Tongue (tissue), 1 donor: ENCODE measurements at regions not wholly inside any gene's neighbourhood (a gene's known extent, or its start where the extent isn't known, plus 50 kb on each side); places are given as distances from the start of the nearest gene placed in this dataset.
"Not testable (repeated sequence)": the region's sequence is repeated elsewhere in the genome, so short reads cannot be mapped to it uniquely, and the experiment has no call there.

Experiments
- DNase-seq: peaks from one replicate; pipeline ENCODE4 v3.0.0-alpha.2; 2015

GRCh38 chr4:59615316-59615715, 1584.8 kb upstream of the ADGRL3 start:
- no peak for DNase-seq

- DNase-seq = no peak
Observed at GRCh38 chr4:59629348-59629747, 1570.8 kb upstream of the ADGRL3 start.

- DNase-seq = no peak
Observed at GRCh38 chr4:59630235-59630634, 1569.9 kb upstream of the ADGRL3 start.

- no peak for DNase-seq
Observed at GRCh38 chr4:59630922-59631321, 1569.2 kb upstream of the ADGRL3 start.

GRCh38 chr4:59637596-59637995, 1562.5 kb upstream of the ADGRL3 start:
- DNase-seq = no peak

GRCh38 chr4:59643682-59644081, 1556.4 kb upstream of the ADGRL3 start:
- no peak for DNase-seq

GRCh38 chr4:59644765-59645164, 1555.4 kb upstream of the ADGRL3 start:
- DNase-seq = no peak

GRCh38 chr4:59646082-59646481, 1554.0 kb upstream of the ADGRL3 start:
- DNase-seq = no peak

GRCh38 chr4:59647011-59647410, 1553.1 kb upstream of the ADGRL3 start:
- DNase-seq = no peak

GRCh38 chr4:59647500-59647899, 1552.6 kb upstream of the ADGRL3 start:
- no peak for DNase-seq

- DNase-seq = no peak
Observed at GRCh38 chr4:59650861-59651260, 1549.3 kb upstream of the ADGRL3 start.

- peak; percentile 39 for DNase-seq
Observed at GRCh38 chr4:59655996-59656395, 1544.1 kb upstream of the ADGRL3 start.

- DNase-seq = peak; percentile 5
Observed at GRCh38 chr4:59664771-59665170, 1535.4 kb upstream of the ADGRL3 start.

GRCh38 chr4:59666645-59667044, 1533.5 kb upstream of the ADGRL3 start:
- no peak for DNase-seq

GRCh38 chr4:59671037-59671436, 1529.1 kb upstream of the ADGRL3 start:
- no peak for DNase-seq

GRCh38 chr4:59676389-59676788, 1523.7 kb upstream of the ADGRL3 start:
- DNase-seq = no peak

GRCh38 chr4:59676992-59677391, 1523.1 kb upstream of the ADGRL3 start:
- not testable (repeated sequence) for DNase-seq

- DNase-seq = no peak
Observed at GRCh38 chr4:59685626-59686025, 1514.5 kb upstream of the ADGRL3 start.

GRCh38 chr4:59689149-59689548, 1511.0 kb upstream of the ADGRL3 start:
- no peak for DNase-seq

- no peak for DNase-seq
Observed at GRCh38 chr4:59695355-59696053, 1504.6 kb upstream of the ADGRL3 start.

GRCh38 chr4:59698041-59698440, 1502.1 kb upstream of the ADGRL3 start:
- no peak for DNase-seq

- no peak for DNase-seq
Observed at GRCh38 chr4:59700651-59701050, 1499.5 kb upstream of the ADGRL3 start.

GRCh38 chr4:59704616-59705015, 1495.5 kb upstream of the ADGRL3 start:
- no peak for DNase-seq

GRCh38 chr4:59712470-59712869, 1487.7 kb upstream of the ADGRL3 start:
- DNase-seq = no peak

- DNase-seq = not testable (repeated sequence)
Observed at GRCh38 chr4:59724286-59724685, 1475.8 kb upstream of the ADGRL3 start.
